Caco-2 (cell line): ENCODE measurements at regions not wholly inside any gene's neighbourhood (a gene's known extent, or its start where the extent isn't known, plus 50 kb on each side); places are given as distances from the start of the nearest gene placed in this dataset.

ENCODE experiments used
- BruUV-seq: library from RNA; stranded (reverse); fragments of 400-500 nt; replicated peaks from 2 replicates; lab custom pipeline; 2021; lab: Mats Ljungman, UMichigan
- CTCF ChIA-PET: fragments of 300-600 bp; sonication (Branson Sonifier 250); formaldehyde crosslinking; loops from one replicate; lab custom pipeline; 2022; ENCODE audit warnings: antibody characterized with exemption; lab: Charles Lee
- POLR2A ChIA-PET: fragments of 300-600 bp; sonication (Branson Sonifier 250); formaldehyde crosslinking; loops from one replicate; lab custom pipeline; 2022; ENCODE audit warnings: antibody characterized with exemption; lab: Charles Lee
- DNase-seq, 2 experiments: peaks; one replicate each; pipeline versions ENCODE4 v3.0.0 to v3.0.0-alpha.2; 2020 to 2022
- H3K27me3 ChIP-seq: replicated peaks from 2 replicates; pipeline ENCODE4 v1.6.0; 2011; ENCODE audit warnings: low read length; ENCODE audit not compliant: control insufficient read depth, insufficient read depth
- H3K36me3 ChIP-seq: 2 replicates; pipeline ENCODE4 v1.5.1; 2011; ENCODE audit warnings: low read length; ENCODE audit not compliant: control insufficient read depth, insufficient read depth
- H3K4me1 ChIP-seq: fragments of 250-450 bp; sonication (Bioruptor Pico); 2 replicates; pipeline ENCODE4 v1.5.1; 2020; ENCODE audit warnings: mild to moderate bottlenecking
- H3K4me3 ChIP-seq: 2 replicates; pipeline ENCODE4 v1.5.1; 2011; ENCODE audit warnings: low read depth, mild to moderate bottlenecking, control low read depth, low read length
- H3K9me3 ChIP-seq: fragments of 250-450 bp; sonication (Bioruptor Pico); 2 replicates; pipeline ENCODE4 v1.5.1; 2020; ENCODE audit warnings: mild to moderate bottlenecking, moderate library complexity
- H3K27ac Mint-ChIP-seq: one replicate; pipeline ENCODE4 v1.8.0; 2022; ENCODE audit warnings: mixed read lengths; ENCODE audit not compliant: unreplicated experiment
- H3K27me3 Mint-ChIP-seq: one replicate; pipeline ENCODE4 v1.8.0; 2022; ENCODE audit warnings: mixed read lengths; ENCODE audit not compliant: insufficient read depth, unreplicated experiment
- H3K36me3 Mint-ChIP-seq: one replicate; pipeline ENCODE4 v1.8.0; 2022; ENCODE audit warnings: mild to moderate bottlenecking, mixed read lengths; ENCODE audit not compliant: insufficient read depth, unreplicated experiment
- H3K4me1 Mint-ChIP-seq: one replicate; pipeline ENCODE4 v1.8.0; 2022; ENCODE audit warnings: low read depth, mixed read lengths; ENCODE audit not compliant: unreplicated experiment
- H3K4me3 Mint-ChIP-seq: one replicate; pipeline ENCODE4 v1.8.0; 2022; ENCODE audit warnings: mild to moderate bottlenecking, moderate library complexity, mixed read lengths; ENCODE audit not compliant: unreplicated experiment
- H3K9me3 Mint-ChIP-seq: one replicate; pipeline ENCODE4 v1.8.0; 2022; ENCODE audit warnings: mixed read lengths; ENCODE audit not compliant: unreplicated experiment
- intact Hi-C: fragments of 100-400 bp; cut with micrococcal nuclease; formaldehyde crosslinking; loops from one replicate; pipeline ENCODE4 v1.10.0; 2022; ENCODE audit not compliant: unreplicated experiment
- TF ChIP-seq, protein P1 (sequence below), 2 experiments: fragments of 200-600 bp in 1 of 2; IDR thresholded peaks; 1 replicate in 1 of 2; 2 replicates in 1 of 2; pipeline versions ENCODE4 v1.5.1 to v1.8.0; 2011 to 2022; ENCODE audit warnings: antibody characterized with exemption in 1 of 2, control low read depth in 1 of 2, inconsistent platforms in 1 of 2, low read depth in 1 of 2, low read length in 1 of 2, mild to moderate bottlenecking in 1 of 2, moderate library complexity in 1 of 2; ENCODE audit not compliant: insufficient read depth in 1 of 2, severe bottlenecking in 1 of 2, unreplicated experiment in 1 of 2

- CTCF ChIA-PET = no interaction called here
- POLR2A ChIA-PET = no interaction called here
- Mint-ChIP-seq H3K4me1 (peaks cover 7% of the 10 kb centered on the region), H3K27me3 (no peaks in the 10 kb centered on the region), H3K4me3 (no peak overlapping the region), H3K36me3 (no peaks in the 10 kb centered on the region), H3K27ac (no peak overlapping the region), H3K9me3 (peaks cover 14% of the 10 kb centered on the region)
- no peaks in the 10 kb centered on the region; the same call in 1 of the 2 replicates for H3K4me1 ChIP-seq
- intact Hi-C loops = no loop called here
- H3K27me3 ChIP-seq = no peaks in the 10 kb centered on the region
- TF ChIP-seq, protein P1, sequence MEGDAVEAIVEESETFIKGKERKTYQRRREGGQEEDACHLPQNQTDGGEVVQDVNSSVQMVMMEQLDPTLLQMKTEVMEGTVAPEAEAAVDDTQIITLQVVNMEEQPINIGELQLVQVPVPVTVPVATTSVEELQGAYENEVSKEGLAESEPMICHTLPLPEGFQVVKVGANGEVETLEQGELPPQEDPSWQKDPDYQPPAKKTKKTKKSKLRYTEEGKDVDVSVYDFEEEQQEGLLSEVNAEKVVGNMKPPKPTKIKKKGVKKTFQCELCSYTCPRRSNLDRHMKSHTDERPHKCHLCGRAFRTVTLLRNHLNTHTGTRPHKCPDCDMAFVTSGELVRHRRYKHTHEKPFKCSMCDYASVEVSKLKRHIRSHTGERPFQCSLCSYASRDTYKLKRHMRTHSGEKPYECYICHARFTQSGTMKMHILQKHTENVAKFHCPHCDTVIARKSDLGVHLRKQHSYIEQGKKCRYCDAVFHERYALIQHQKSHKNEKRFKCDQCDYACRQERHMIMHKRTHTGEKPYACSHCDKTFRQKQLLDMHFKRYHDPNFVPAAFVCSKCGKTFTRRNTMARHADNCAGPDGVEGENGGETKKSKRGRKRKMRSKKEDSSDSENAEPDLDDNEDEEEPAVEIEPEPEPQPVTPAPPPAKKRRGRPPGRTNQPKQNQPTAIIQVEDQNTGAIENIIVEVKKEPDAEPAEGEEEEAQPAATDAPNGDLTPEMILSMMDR (IDR thresholded peaks at IDR 0.05; ENCODE audit: insufficient read depth in 1 of 2, low read depth in 1 of 2, low read length in 1 of 2, severe bottlenecking in 1 of 2, unreplicated experiment in 1 of 2) = no peak
- DNase-seq = no peak
- no TSS peak for BruUV-seq
- no peaks in the 10 kb centered on the region for H3K36me3 ChIP-seq
- no peaks in the 10 kb centered on the region for H3K9me3 ChIP-seq
- no peak overlapping the region for H3K4me3 ChIP-seq
These were observed 153.5 kb downstream of the ARL4C start for GRCh38 chr2:234343372-234343771.

DNA sequence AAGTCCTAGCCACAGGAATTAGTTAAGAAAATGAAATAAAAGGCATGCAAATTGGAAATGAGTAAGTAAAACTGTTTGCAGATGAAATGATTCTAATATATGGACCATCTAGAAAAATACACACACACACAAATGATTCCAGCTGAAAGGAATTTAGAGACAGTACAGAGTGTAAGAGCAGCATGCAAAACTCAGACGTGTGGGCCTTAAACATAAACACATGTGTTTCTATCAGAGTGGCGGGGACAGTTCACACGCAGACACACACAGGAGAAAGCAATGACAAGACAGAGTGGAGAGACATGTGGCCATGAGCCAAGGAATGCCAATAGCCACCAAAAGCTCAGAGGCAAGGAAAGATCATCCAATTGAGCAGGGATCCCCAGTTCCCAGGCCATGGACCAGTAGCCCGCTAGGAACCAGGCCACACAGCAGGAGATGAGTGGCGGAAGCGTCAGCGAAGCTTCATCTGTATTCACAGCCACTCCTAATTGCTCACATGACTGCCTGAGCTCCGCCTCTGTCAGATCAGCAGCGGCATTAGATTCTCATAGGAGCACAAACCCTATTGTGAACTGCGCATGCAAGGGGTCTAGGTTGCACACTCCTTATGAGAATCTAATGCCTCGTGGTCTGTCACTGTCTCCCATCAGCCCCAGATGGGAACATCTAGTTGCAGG is 155.4 kb downstream of the ARL4C start:
- intact Hi-C loops = no loop called here
- Mint-ChIP-seq H3K9me3 (peaks cover 14% of the 10 kb centered on the region), H3K27ac (no peak overlapping the region), H3K4me1 (peaks cover 7% of the 10 kb centered on the region), H3K27me3 (no peaks in the 10 kb centered on the region), H3K36me3 (no peaks in the 10 kb centered on the region), H3K4me3 (no peak overlapping the region)
- no peak overlapping the region for H3K4me3 ChIP-seq
- BruUV-seq = no TSS peak
- TF ChIP-seq, protein P1 (IDR thresholded peaks at IDR 0.05; ENCODE audit: insufficient read depth in 1 of 2, low read depth in 1 of 2, low read length in 1 of 2, severe bottlenecking in 1 of 2, unreplicated experiment in 1 of 2) = no peak
- no peaks in the 10 kb centered on the region; the same call in 1 of the 2 replicates for H3K4me1 ChIP-seq
- H3K36me3 ChIP-seq = no peaks in the 10 kb centered on the region
- no peak for DNase-seq
- no peaks in the 10 kb centered on the region for H3K9me3 ChIP-seq
- POLR2A ChIA-PET = no interaction called here
- CTCF ChIA-PET = no interaction called here
- H3K27me3 ChIP-seq = no peaks in the 10 kb centered on the region

DNA sequence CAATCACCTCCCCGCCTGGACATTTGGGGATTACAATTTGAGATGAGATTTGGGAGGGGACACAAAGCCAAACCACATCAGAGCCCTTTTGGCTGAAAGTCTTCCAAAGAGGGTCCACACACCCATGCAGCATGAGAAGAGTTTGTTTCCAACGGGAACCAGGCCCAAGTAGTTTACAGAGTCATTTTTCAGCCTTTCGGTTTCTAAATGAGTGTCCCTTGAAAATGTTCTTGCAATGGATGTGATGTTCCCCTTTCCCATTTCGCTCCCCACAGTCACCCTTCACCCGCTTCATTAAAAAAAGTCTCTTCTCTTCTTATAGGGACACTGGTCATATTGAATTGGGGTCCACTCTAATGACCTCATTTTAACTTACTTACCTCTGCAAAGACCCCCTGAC is 157.4 kb downstream of the ARL4C start:
- no peak overlapping the region for H3K4me3 ChIP-seq
- BruUV-seq = no TSS peak
- Mint-ChIP-seq H3K27me3 (no peaks in the 10 kb centered on the region), H3K4me1 (peaks cover 6% of the 10 kb centered on the region), H3K27ac (no peak overlapping the region), H3K9me3 (peaks cover 14% of the 10 kb centered on the region), H3K36me3 (no peaks in the 10 kb centered on the region), H3K4me3 (no peak overlapping the region)
- ChIA-PET CTCF (no interaction called here), POLR2A (no interaction called here)
- H3K4me1 ChIP-seq = no peaks in the 10 kb centered on the region; the same call in 1 of the 2 replicates
- H3K9me3 ChIP-seq = no peaks in the 10 kb centered on the region
- no peak for DNase-seq
- H3K27me3 ChIP-seq = no peaks in the 10 kb centered on the region
- TF ChIP-seq, protein P1 (IDR thresholded peaks at IDR 0.05; ENCODE audit: insufficient read depth in 1 of 2, low read depth in 1 of 2, low read length in 1 of 2, severe bottlenecking in 1 of 2, unreplicated experiment in 1 of 2) = no peak
- no peaks in the 10 kb centered on the region for H3K36me3 ChIP-seq
- intact Hi-C loops = no loop called here
